ENCODE measurements at regions not wholly inside any gene's neighbourhood (a gene's known extent, or its start where the extent isn't known, plus 50 kb on each side); places are given as distances from the start of the nearest gene placed in this dataset.
"Not testable (repeated sequence)": the region's sequence is repeated elsewhere in the genome, so short reads cannot be mapped to it uniquely, and the experiment has no call there.

GRCh38 chr9:75235632-75236031 is 147.3 kb downstream of the OSTF1 start:
- peak; percentile 3 for DNase-seq (ENCODE audit: low read depth)
- no peak overlapping the region for H3K4me3 ChIP-seq (replicated peaks; ENCODE audit: low read depth, low read length)
- TF ChIP-seq, protein P1, sequence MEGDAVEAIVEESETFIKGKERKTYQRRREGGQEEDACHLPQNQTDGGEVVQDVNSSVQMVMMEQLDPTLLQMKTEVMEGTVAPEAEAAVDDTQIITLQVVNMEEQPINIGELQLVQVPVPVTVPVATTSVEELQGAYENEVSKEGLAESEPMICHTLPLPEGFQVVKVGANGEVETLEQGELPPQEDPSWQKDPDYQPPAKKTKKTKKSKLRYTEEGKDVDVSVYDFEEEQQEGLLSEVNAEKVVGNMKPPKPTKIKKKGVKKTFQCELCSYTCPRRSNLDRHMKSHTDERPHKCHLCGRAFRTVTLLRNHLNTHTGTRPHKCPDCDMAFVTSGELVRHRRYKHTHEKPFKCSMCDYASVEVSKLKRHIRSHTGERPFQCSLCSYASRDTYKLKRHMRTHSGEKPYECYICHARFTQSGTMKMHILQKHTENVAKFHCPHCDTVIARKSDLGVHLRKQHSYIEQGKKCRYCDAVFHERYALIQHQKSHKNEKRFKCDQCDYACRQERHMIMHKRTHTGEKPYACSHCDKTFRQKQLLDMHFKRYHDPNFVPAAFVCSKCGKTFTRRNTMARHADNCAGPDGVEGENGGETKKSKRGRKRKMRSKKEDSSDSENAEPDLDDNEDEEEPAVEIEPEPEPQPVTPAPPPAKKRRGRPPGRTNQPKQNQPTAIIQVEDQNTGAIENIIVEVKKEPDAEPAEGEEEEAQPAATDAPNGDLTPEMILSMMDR (IDR thresholded peaks at IDR 0.05; ENCODE audit: low read length, missing control alignments) = no peak

DNA sequence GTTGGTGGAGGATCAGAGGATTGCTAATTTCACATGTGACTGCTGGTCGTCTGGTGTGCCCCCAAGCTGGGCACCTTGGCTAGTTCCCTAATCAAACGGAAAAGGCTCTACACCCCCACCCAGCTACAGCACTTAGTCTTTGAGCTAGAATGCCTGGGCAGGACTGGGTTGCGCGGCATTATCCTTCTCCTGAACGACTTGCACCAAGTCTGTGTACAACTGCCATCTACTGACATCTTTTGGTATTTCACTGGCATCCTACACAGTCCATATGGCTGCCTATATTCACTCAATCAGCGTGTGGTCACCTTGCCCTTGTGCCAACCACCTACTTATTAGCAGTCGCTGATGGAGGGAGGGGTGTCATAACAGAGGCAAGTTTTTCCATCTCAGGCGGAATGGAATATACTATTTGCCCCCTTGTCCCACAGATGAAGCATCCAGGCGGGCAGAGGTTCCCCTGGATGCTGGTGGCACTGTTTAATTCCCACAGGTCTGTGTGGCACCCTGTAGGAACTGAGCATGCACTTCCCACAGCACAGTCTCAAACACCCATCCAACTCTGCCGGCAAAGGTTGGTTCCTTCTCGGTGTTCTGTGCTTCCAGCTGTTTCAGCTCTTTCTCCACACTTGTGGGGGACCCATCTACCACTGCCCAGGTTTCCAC is 150.1 kb downstream of the OSTF1 start:
- TF ChIP-seq, protein P1 (IDR thresholded peaks at IDR 0.05; ENCODE audit: low read length, missing control alignments) = peak; percentile 69
- peak; percentile 83 for DNase-seq (ENCODE audit: low read depth)
- no peak overlapping the region for H3K4me3 ChIP-seq (replicated peaks; ENCODE audit: low read depth, low read length)

GRCh38 chr9:75239176-75239575 is 150.9 kb downstream of the OSTF1 start:
- TF ChIP-seq, protein P1 (IDR thresholded peaks at IDR 0.05; ENCODE audit: low read length, missing control alignments) = no peak
- peak; percentile 78 for DNase-seq (ENCODE audit: low read depth)
- H3K4me3 ChIP-seq (replicated peaks; ENCODE audit: low read depth, low read length) = no peak overlapping the region

GRCh38 chr9:75242426-75242825 is 154.1 kb downstream of the OSTF1 start:
- no peak for DNase-seq (ENCODE audit: low read depth)
- H3K4me3 ChIP-seq (replicated peaks; ENCODE audit: low read depth, low read length) = no peak overlapping the region
- TF ChIP-seq, protein P1 (IDR thresholded peaks at IDR 0.05; ENCODE audit: low read length, missing control alignments) = no peak

- TF ChIP-seq, protein P1 (IDR thresholded peaks at IDR 0.05; ENCODE audit: low read length, missing control alignments) = no peak
- H3K4me3 ChIP-seq (replicated peaks; ENCODE audit: low read depth, low read length) = no peak overlapping the region
- DNase-seq (ENCODE audit: low read depth) = no peak
Observed at GRCh38 chr9:75246949-75247348, 158.6 kb downstream of the OSTF1 start.

- DNase-seq (ENCODE audit: low read depth) = peak; percentile 63
- H3K4me3 ChIP-seq (replicated peaks; ENCODE audit: low read depth, low read length) = no peak overlapping the region
- TF ChIP-seq, protein P1 (IDR thresholded peaks at IDR 0.05; ENCODE audit: low read length, missing control alignments) = peak; percentile 94
Observed at GRCh38 chr9:75265525-75265972, 177.2 kb downstream of the OSTF1 start.

GRCh38 chr9:75269197-75269596 is 180.9 kb downstream of the OSTF1 start:
- H3K4me3 ChIP-seq (replicated peaks; ENCODE audit: low read depth, low read length) = no peak overlapping the region
- TF ChIP-seq, protein P1 (IDR thresholded peaks at IDR 0.05; ENCODE audit: low read length, missing control alignments) = no peak
- no peak for DNase-seq (ENCODE audit: low read depth)

GRCh38 chr9:75273055-75273454 is 184.7 kb downstream of the OSTF1 start:
- not testable (repeated sequence) for DNase-seq (ENCODE audit: low read depth); H3K4me3 ChIP-seq (replicated peaks; ENCODE audit: low read depth, low read length)
